ENCODE measurements at regions not wholly inside any gene's neighbourhood (a gene's known extent, or its start where the extent isn't known, plus 50 kb on each side); places are given as distances from the start of the nearest gene placed in this dataset.

DNA sequence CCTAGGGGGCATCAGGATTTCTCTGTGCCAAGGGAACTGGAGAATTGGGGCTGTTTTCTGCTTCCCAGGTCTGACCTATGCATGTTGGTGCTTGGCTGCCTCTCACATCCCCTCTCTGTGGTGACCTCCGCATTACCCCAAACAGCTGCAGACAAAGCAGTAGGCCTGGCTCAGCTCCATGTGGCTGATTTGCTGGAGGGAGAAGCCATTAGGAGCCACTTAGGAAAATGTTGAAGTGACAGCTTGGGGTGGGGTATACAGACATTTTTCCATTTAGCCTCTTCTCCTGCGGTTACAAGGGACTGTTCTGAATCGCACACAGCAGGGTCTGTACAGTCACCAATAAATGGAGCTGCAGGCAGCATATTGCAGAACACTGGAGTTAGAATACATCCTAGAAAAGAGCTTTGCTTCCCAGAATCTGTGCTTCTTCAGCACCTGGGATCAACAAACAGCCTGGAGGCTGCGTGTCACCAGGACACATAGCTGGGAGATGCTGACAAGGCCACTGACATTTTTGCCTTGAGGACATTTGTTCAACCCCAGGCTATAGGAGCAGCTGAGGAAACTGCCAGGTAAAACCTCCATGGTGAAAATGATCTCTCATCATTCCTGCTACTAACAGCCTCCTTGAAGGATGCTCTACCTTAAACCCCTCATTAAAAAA is 335.3 kb downstream of the DIRAS2 start:
- H3K9me2 ChIP-seq (ENCODE audit: low read depth, low read length), result no peaks in the 10 kb centered on the region
- no peaks in the 10 kb centered on the region for H3K79me2 ChIP-seq (ENCODE audit: insufficient read depth, low read length)
- H3K4me2 ChIP-seq (ENCODE audit: low read length), result no peak overlapping the region
- no peak overlapping the region for H3K4me3 ChIP-seq (ENCODE audit: low read depth, low read length, poor library complexity, severe bottlenecking)
- H3K27ac ChIP-seq (ENCODE audit: low read depth, low read length, poor library complexity, severe bottlenecking), result no peak overlapping the region
- H3K27me3 ChIP-seq (ENCODE audit: insufficient read depth, low read length), result no peaks in the 10 kb centered on the region
- H3K9me3 ChIP-seq (ENCODE audit: low read length), result no peaks in the 10 kb centered on the region
- H4K20me1 ChIP-seq (ENCODE audit: insufficient read depth, low read length), result no peaks in the 10 kb centered on the region
- H3F3A ChIP-seq (ENCODE audit: insufficient read depth, low read length), result no peaks in the 10 kb centered on the region
- H3K4me1 ChIP-seq (ENCODE audit: insufficient read depth, low read length, severe bottlenecking), result no peaks in the 10 kb centered on the region
- no peaks in the 10 kb centered on the region for H3K36me3 ChIP-seq (ENCODE audit: insufficient read depth, low read length)
- TF ChIP-seq EZH2 (IDR thresholded peaks at IDR 0.05; ENCODE audit: borderline replicate concordance, low read length), result no peak
- TF ChIP-seq, protein P1, sequence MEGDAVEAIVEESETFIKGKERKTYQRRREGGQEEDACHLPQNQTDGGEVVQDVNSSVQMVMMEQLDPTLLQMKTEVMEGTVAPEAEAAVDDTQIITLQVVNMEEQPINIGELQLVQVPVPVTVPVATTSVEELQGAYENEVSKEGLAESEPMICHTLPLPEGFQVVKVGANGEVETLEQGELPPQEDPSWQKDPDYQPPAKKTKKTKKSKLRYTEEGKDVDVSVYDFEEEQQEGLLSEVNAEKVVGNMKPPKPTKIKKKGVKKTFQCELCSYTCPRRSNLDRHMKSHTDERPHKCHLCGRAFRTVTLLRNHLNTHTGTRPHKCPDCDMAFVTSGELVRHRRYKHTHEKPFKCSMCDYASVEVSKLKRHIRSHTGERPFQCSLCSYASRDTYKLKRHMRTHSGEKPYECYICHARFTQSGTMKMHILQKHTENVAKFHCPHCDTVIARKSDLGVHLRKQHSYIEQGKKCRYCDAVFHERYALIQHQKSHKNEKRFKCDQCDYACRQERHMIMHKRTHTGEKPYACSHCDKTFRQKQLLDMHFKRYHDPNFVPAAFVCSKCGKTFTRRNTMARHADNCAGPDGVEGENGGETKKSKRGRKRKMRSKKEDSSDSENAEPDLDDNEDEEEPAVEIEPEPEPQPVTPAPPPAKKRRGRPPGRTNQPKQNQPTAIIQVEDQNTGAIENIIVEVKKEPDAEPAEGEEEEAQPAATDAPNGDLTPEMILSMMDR (IDR thresholded peaks at IDR 0.05; ENCODE audit: low read length), result no peak
- H3K9ac ChIP-seq (ENCODE audit: low read length), result no peak overlapping the region
- H2AFZ ChIP-seq (ENCODE audit: low read length), result no peak overlapping the region

DNA sequence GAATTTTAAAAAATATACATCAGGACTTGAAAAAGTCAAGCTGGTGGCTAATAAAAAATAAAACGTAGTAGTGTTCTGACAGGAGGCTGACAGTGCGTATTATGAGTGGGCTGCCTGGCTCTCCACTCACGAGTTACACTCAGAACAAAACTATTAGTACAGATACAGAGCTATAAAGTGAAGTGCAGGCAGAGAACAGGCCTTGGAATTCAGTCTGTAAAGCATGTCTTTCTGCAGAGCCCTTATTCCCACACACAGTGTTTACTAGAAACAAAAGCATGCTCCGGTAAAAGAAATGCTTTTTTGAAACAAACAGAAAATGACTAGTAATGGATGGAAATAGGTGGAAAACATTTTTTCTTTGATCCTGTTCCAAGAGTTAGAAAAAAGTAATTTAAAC is 334.7 kb downstream of the DIRAS2 start:
- Histone ChIP-seq H3K27me3 (ENCODE audit: insufficient read depth, low read length) (no peaks in the 10 kb centered on the region), H3K4me1 (ENCODE audit: insufficient read depth, low read length, severe bottlenecking) (no peaks in the 10 kb centered on the region), H3K36me3 (ENCODE audit: insufficient read depth, low read length) (no peaks in the 10 kb centered on the region), H3K4me3 (ENCODE audit: low read depth, low read length, poor library complexity, severe bottlenecking) (no peak overlapping the region), H3F3A (ENCODE audit: insufficient read depth, low read length) (no peaks in the 10 kb centered on the region), H2AFZ (ENCODE audit: low read length) (no peak overlapping the region), H3K9ac (ENCODE audit: low read length) (no peak overlapping the region), H3K9me3 (ENCODE audit: low read length) (no peaks in the 10 kb centered on the region), H3K9me2 (ENCODE audit: low read depth, low read length) (no peaks in the 10 kb centered on the region), H3K4me2 (ENCODE audit: low read length) (no peak overlapping the region), H3K79me2 (ENCODE audit: insufficient read depth, low read length) (no peaks in the 10 kb centered on the region), H4K20me1 (ENCODE audit: insufficient read depth, low read length) (no peaks in the 10 kb centered on the region), H3K27ac (ENCODE audit: low read depth, low read length, poor library complexity, severe bottlenecking) (no peak overlapping the region)
- TF ChIP-seq, protein P1 (IDR thresholded peaks at IDR 0.05; ENCODE audit: low read length), result no peak
- TF ChIP-seq EZH2 (IDR thresholded peaks at IDR 0.05; ENCODE audit: borderline replicate concordance, low read length), result no peak

DNA sequence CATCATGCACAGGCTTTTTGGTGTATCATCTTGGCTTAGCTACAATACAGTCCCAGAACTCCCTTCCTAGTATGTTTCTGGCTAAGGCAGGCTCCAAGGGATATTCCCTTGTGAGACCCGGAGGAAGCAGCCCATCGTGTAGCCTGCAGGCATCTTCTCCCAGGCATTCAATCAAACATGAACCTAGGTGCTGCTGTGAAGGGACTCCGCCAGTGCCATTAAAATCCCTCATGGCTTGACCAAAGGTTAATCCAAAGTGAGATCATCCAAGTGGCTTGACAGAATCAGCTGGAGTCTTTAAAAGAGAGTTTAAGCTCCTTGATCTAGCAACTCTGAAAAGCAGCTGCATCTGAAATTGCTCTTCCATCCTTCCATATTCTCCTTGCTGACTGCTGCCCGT is 333.9 kb downstream of the DIRAS2 start:
- no peaks in the 10 kb centered on the region for H3K9me2 ChIP-seq (ENCODE audit: low read depth, low read length)
- no peaks in the 10 kb centered on the region for H3K79me2 ChIP-seq (ENCODE audit: insufficient read depth, low read length)
- H3K4me1 ChIP-seq (ENCODE audit: insufficient read depth, low read length, severe bottlenecking), result no peaks in the 10 kb centered on the region
- H3K4me2 ChIP-seq (ENCODE audit: low read length), result no peak overlapping the region
- H3K4me3 ChIP-seq (ENCODE audit: low read depth, low read length, poor library complexity, severe bottlenecking), result no peak overlapping the region
- no peaks in the 10 kb centered on the region for H3K27me3 ChIP-seq (ENCODE audit: insufficient read depth, low read length)
- H3K36me3 ChIP-seq (ENCODE audit: insufficient read depth, low read length), result no peaks in the 10 kb centered on the region
- no peaks in the 10 kb centered on the region for H3K9me3 ChIP-seq (ENCODE audit: low read length)
- no peak for TF ChIP-seq EZH2 (IDR thresholded peaks at IDR 0.05; ENCODE audit: borderline replicate concordance, low read length)
- TF ChIP-seq, protein P1 (IDR thresholded peaks at IDR 0.05; ENCODE audit: low read length), result no peak
- H4K20me1 ChIP-seq (ENCODE audit: insufficient read depth, low read length), result no peaks in the 10 kb centered on the region
- H2AFZ ChIP-seq (ENCODE audit: low read length), result no peak overlapping the region
- H3F3A ChIP-seq (ENCODE audit: insufficient read depth, low read length), result no peaks in the 10 kb centered on the region
- no peak overlapping the region for H3K27ac ChIP-seq (ENCODE audit: low read depth, low read length, poor library complexity, severe bottlenecking)
- H3K9ac ChIP-seq (ENCODE audit: low read length), result no peak overlapping the region

Data from OCI-LY1 (cell line).